Neural progenitor cell (in vitro differentiated cells): ENCODE measurements at regions not wholly inside any gene's neighbourhood (a gene's known extent, or its start where the extent isn't known, plus 50 kb on each side); places are given as distances from the start of the nearest gene placed in this dataset.

Experiments used
- DNase-seq: peaks from one replicate; pipeline ENCODE4 v3.0.0-alpha.2; 2016; ENCODE audit warnings: low spot score
- H2AFZ ChIP-seq: fragments of 200-600 bp; sonication (generic); replicated peaks from 2 replicates; pipeline ENCODE4 v1.6.1; 2016; ENCODE audit warnings: antibody characterized with exemption
- H3F3A ChIP-seq: fragments of 200-600 bp; sonication (generic); 2 replicates; pipeline ENCODE4 v1.6.1; 2016; ENCODE audit warnings: antibody characterized with exemption, low read depth
- H3K27ac ChIP-seq: fragments of 200-600 bp; sonication (generic); 2 replicates; pipeline ENCODE4 v1.5.1; 2016; ENCODE audit warnings: mild to moderate bottlenecking
- H3K27me3 ChIP-seq: fragments of 200-600 bp; sonication (generic); 2 replicates; pipeline ENCODE4 v1.6.1; 2016; ENCODE audit warnings: mild to moderate bottlenecking, moderate library complexity
- H3K36me3 ChIP-seq: fragments of 200-600 bp; sonication (generic); 2 replicates; pipeline ENCODE4 v1.5.1; 2016
- H3K4me1 ChIP-seq: fragments of 200-600 bp; sonication (generic); 2 replicates; pipeline ENCODE4 v1.6.1; 2016; ENCODE audit warnings: mixed run types
- H3K4me2 ChIP-seq: fragments of 200-600 bp; sonication (generic); 2 replicates; pipeline ENCODE4 v1.6.1; 2016
- H3K4me3 ChIP-seq: fragments of 200-600 bp; sonication (generic); 2 replicates; pipeline ENCODE4 v1.5.1; 2016
- H3K79me2 ChIP-seq: fragments of 200-600 bp; sonication (generic); 2 replicates; pipeline ENCODE4 v1.6.1; 2016; ENCODE audit warnings: low read depth
- H3K9ac ChIP-seq: fragments of 200-600 bp; sonication (generic); 2 replicates; pipeline ENCODE4 v1.6.1; 2016
- H3K9me3 ChIP-seq: fragments of 200-600 bp; sonication (generic); 2 replicates; pipeline ENCODE4 v1.5.1; 2016; ENCODE audit warnings: low read depth
- H4K20me1 ChIP-seq: fragments of 200-600 bp; sonication (generic); 2 replicates; pipeline ENCODE4 v1.6.1; 2016; ENCODE audit warnings: low read depth
- H3K27ac Mint-ChIP-seq: 3 replicates; pipeline ENCODE4 v1.8.0; 2021; ENCODE audit warnings: mixed read lengths
- H3K27me3 Mint-ChIP-seq: 2 replicates; pipeline ENCODE4 v1.8.0; 2022; ENCODE audit warnings: low read depth, mild to moderate bottlenecking, inconsistent platforms, moderate library complexity, mixed read lengths; ENCODE audit not compliant: insufficient read depth
- H3K36me3 Mint-ChIP-seq: 3 replicates; pipeline ENCODE4 v1.8.0; 2021; ENCODE audit warnings: mixed read lengths
- H3K4me1 Mint-ChIP-seq: 3 replicates; pipeline ENCODE4 v1.8.0; 2021; ENCODE audit warnings: mixed read lengths
- H3K4me3 Mint-ChIP-seq: 3 replicates; pipeline ENCODE4 v1.8.0; 2021; ENCODE audit warnings: mild to moderate bottlenecking, moderate library complexity, mixed read lengths
- H3K9me3 Mint-ChIP-seq: 3 replicates; pipeline ENCODE4 v1.8.0; 2020; ENCODE audit warnings: mixed read lengths
- EZH2 ChIP-seq: fragments of 200-600 bp; sonication (generic); IDR thresholded peaks from 2 replicates; pipeline ENCODE4 v1.6.1; 2017; ENCODE audit warnings: antibody characterized with exemption, mild to moderate bottlenecking, moderate library complexity
- EZH2phosphoT487 ChIP-seq: fragments of 200-600 bp; sonication (generic); IDR thresholded peaks from 2 replicates; pipeline ENCODE4 v1.6.1; 2017; ENCODE audit warnings: antibody characterized with exemption
- TF ChIP-seq, protein P1 (sequence below): fragments of 200-600 bp; sonication (generic); IDR thresholded peaks from 2 replicates; pipeline ENCODE4 v1.5.1; 2017; ENCODE audit warnings: antibody characterized with exemption, mild to moderate bottlenecking

- H3K9ac ChIP-seq = no peak overlapping the region
- Mint-ChIP-seq H3K27me3 (no peaks in the 10 kb centered on the region), H3K4me3 (no peak overlapping the region), H3K9me3 (no peaks in the 10 kb centered on the region), H3K36me3 (no peaks in the 10 kb centered on the region), H3K4me1 (peaks cover 10% of the 10 kb centered on the region), H3K27ac (no peak overlapping the region)
- peaks cover 19% of the 10 kb centered on the region for H3K4me1 ChIP-seq
- H3K79me2 ChIP-seq = no peaks in the 10 kb centered on the region
- no peaks in the 10 kb centered on the region for H4K20me1 ChIP-seq
- no peaks in the 10 kb centered on the region for H3F3A ChIP-seq
- TF ChIP-seq, protein P1, sequence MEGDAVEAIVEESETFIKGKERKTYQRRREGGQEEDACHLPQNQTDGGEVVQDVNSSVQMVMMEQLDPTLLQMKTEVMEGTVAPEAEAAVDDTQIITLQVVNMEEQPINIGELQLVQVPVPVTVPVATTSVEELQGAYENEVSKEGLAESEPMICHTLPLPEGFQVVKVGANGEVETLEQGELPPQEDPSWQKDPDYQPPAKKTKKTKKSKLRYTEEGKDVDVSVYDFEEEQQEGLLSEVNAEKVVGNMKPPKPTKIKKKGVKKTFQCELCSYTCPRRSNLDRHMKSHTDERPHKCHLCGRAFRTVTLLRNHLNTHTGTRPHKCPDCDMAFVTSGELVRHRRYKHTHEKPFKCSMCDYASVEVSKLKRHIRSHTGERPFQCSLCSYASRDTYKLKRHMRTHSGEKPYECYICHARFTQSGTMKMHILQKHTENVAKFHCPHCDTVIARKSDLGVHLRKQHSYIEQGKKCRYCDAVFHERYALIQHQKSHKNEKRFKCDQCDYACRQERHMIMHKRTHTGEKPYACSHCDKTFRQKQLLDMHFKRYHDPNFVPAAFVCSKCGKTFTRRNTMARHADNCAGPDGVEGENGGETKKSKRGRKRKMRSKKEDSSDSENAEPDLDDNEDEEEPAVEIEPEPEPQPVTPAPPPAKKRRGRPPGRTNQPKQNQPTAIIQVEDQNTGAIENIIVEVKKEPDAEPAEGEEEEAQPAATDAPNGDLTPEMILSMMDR = no peak
- no peak for TF ChIP-seq EZH2
- no peak for TF ChIP-seq EZH2phosphoT487
- H3K27ac ChIP-seq = no peak overlapping the region
- no peaks in the 10 kb centered on the region for H3K36me3 ChIP-seq
- peak overlapping the region; percentile 57 for H2AFZ ChIP-seq
- no peak for DNase-seq
- H3K4me3 ChIP-seq = no peak overlapping the region
- no peak overlapping the region for H3K4me2 ChIP-seq
- H3K27me3 ChIP-seq = no peaks in the 10 kb centered on the region
- no peaks in the 10 kb centered on the region for H3K9me3 ChIP-seq
Measured at GRCh38 chr1:187390215-187390818, 561.6 kb downstream of the PLA2G4A start.

DNA sequence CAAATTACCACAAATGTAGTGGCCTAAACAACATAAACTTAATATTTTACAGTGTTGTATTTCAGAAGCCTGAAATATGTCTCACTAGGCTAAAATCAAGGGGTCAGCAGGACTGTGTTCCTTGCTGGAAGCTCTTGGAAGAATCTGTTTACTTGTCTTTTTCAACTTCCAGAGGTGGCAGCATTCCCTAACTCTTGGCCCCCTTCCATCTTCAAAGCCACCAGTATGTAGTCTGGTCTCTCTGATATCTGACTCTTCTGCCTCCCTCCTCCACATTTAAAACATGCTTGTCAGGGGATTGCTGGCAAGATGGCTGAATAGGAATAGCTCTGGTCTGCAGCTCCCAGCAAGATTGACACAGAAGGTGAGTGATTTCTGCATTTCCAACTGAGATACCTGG, 567.5 kb downstream of the PLA2G4A start:
- Histone ChIP-seq H3F3A (no peaks in the 10 kb centered on the region), H3K27ac (no peak overlapping the region), H3K4me2 (no peak overlapping the region), H3K79me2 (no peaks in the 10 kb centered on the region), H3K4me3 (no peak overlapping the region), H3K4me1 (peaks cover 12% of the 10 kb centered on the region), H4K20me1 (no peaks in the 10 kb centered on the region), H2AFZ (peak overlapping the region; percentile 93), H3K27me3 (no peaks in the 10 kb centered on the region), H3K9me3 (no peaks in the 10 kb centered on the region), H3K36me3 (no peaks in the 10 kb centered on the region), H3K9ac (no peak overlapping the region)
- peaks cover 2% of the 10 kb centered on the region for H3K27me3 Mint-ChIP-seq
- peaks cover 10% of the 10 kb centered on the region for H3K4me1 Mint-ChIP-seq
- no peaks in the 10 kb centered on the region for H3K36me3 Mint-ChIP-seq
- H3K4me3 Mint-ChIP-seq = no peak overlapping the region
- peaks cover 2% of the 10 kb centered on the region for H3K9me3 Mint-ChIP-seq
- TF ChIP-seq EZH2 (no peak), EZH2phosphoT487 (no peak)
- TF ChIP-seq, protein P1 = peak; percentile 20
- peak overlapping the region; percentile 57 for H3K27ac Mint-ChIP-seq
- DNase-seq = no peak

DNA sequence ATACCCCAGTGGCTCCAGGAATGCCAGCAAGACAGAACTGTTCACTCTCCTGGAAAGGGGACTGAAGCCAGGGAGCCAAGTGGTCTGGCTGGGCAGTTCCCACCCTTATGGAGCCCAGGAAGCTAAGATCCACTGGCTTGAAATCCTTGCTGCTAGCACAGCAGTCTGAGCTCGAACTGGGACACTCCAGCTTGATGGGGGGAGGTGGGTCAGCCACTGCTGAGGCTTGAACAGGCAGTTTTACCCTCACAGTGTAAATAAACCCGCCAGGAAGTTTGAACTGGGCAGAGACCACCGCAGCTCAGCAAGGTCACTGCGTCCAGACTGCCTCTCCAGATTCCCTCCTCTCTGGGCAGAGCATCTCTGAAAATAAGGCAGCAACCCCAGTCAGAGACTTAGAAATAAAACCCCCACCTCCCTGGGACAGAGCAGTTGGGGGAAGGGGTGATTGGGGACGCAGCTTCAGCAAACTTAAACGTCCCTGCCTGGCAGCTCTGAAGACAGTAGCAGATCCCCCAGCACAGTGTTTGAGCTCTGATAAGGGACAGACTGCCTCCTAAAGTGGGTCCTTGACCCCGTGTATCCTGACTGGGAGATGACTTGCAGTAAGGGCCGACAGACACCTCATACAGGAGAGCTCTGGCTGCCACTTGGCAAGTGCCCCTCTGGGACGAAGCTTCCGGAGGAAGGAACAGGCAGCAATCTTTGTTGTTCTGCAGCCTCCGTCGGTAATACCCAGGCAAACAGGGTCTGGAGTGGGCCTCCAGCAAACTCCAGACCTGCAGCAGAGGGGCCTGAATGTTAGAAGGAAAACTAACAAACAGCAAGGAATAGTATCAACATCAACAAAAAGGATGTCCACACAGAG, 568.4 kb downstream of the PLA2G4A start:
- no peaks in the 10 kb centered on the region for H3K79me2 ChIP-seq
- peaks cover 2% of the 10 kb centered on the region for H3K27me3 Mint-ChIP-seq
- no peaks in the 10 kb centered on the region for H3K9me3 ChIP-seq
- no peak overlapping the region for H3K4me2 ChIP-seq
- no peaks in the 10 kb centered on the region for H4K20me1 ChIP-seq
- peak overlapping the region; percentile 93 for H2AFZ ChIP-seq
- peaks cover 2% of the 10 kb centered on the region for H3K9me3 Mint-ChIP-seq
- no peaks in the 10 kb centered on the region for H3K36me3 Mint-ChIP-seq
- no peak overlapping the region for H3K4me3 ChIP-seq
- no peak overlapping the region for H3K27ac ChIP-seq
- no peak for TF ChIP-seq EZH2
- TF ChIP-seq EZH2phosphoT487 = no peak
- TF ChIP-seq, protein P1 = no peak
- no peaks in the 10 kb centered on the region for H3K36me3 ChIP-seq
- peaks cover 10% of the 10 kb centered on the region for H3K4me1 Mint-ChIP-seq
- H3K27me3 ChIP-seq = no peaks in the 10 kb centered on the region
- no peak overlapping the region for H3K27ac Mint-ChIP-seq
- no peaks in the 10 kb centered on the region for H3F3A ChIP-seq
- H3K4me1 ChIP-seq = peaks cover 12% of the 10 kb centered on the region
- H3K4me3 Mint-ChIP-seq = no peak overlapping the region
- DNase-seq = peak; percentile 15
- H3K9ac ChIP-seq = no peak overlapping the region
